ENCODE measurements at regions not wholly inside any gene's neighbourhood (a gene's known extent, or its start where the extent isn't known, plus 50 kb on each side); places are given as distances from the start of the nearest gene placed in this dataset.
"Not testable (repeated sequence)": the region's sequence is repeated elsewhere in the genome, so short reads cannot be mapped to it uniquely, and the experiment has no call there.

DNA sequence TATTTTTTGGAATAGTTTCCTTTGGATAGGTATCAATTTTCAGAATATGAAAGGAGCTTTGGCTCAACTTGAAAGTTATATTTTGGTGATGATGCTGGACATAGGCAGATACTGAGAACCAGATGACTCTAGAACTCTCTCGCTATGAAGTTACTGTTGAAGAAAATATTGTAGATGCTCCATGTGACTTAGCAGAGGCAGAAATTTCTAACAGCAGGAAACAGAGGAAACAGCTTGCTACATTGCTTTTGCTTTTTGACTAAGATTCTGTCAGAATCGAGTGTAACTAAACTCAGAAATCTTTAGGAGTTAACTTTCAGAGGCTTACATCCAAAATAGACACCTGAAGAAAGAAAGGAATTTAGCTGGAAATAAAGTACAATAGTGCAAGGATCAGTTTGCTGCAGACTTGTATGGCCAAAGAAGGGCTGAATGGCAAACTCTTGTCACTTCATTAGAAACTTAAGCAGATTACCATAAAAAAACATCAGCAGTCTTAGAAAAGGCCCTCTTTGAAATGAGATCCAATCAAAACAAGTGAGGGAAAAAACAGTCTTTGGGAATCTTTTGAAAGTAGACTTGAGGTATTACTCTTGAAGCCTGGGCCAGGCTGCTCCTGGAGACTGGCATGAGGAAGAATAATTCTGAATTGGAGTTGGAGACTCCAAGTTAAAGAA is 911.8 kb downstream of the FSCB start:
- no peaks in the 10 kb centered on the region for H3K27me3 ChIP-seq (ENCODE audit: control insufficient read depth, insufficient read depth, low read length)
- no peak for DNase-seq
- no peak overlapping the region for H3K4me3 ChIP-seq (ENCODE audit: insufficient read depth, low read depth, low read length)
- no peaks in the 10 kb centered on the region for H3K36me3 ChIP-seq (replicated peaks; ENCODE audit: control insufficient read depth, insufficient read depth, low read length)

- Histone ChIP-seq H3K27me3 (ENCODE audit: control insufficient read depth, insufficient read depth, low read length) (no peaks in the 10 kb centered on the region), H3K4me3 (ENCODE audit: insufficient read depth, low read depth, low read length) (no peak overlapping the region), H3K36me3 (replicated peaks; ENCODE audit: control insufficient read depth, insufficient read depth, low read length) (no peaks in the 10 kb centered on the region)
- no peak for DNase-seq
These were observed 915.3 kb downstream of the FSCB start for GRCh38 chr14:43591776-43592175.

- H3K27me3 ChIP-seq (ENCODE audit: control insufficient read depth, insufficient read depth, low read length): no peaks in the 10 kb centered on the region
- no peak overlapping the region for H3K4me3 ChIP-seq (ENCODE audit: insufficient read depth, low read depth, low read length)
- DNase-seq: no peak
- H3K36me3 ChIP-seq (replicated peaks; ENCODE audit: control insufficient read depth, insufficient read depth, low read length): no peaks in the 10 kb centered on the region
These were observed 919.9 kb downstream of the FSCB start for GRCh38 chr14:43587183-43587582.

DNA sequence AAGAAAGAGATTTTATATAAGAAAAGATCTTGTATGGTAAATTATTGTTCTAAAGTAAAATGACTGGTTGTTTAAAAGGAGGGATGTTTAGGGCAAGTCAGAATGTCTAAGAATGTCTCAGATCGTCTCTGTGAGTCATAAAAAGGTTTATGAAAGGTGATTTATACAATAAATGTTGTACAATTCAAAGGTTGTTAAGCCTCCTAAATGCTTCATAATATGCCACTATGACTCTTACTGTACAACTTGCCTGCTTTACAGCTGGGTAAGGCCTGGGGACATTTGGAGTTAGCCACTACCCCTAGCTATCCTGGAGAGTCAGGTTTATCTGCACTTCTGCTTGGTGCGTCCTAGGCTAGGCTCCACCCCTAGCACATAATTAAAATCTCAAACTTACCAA is 927.4 kb downstream of the FSCB start:
- Histone ChIP-seq H3K4me3 (ENCODE audit: insufficient read depth, low read depth, low read length) (no peak overlapping the region), H3K27me3 (ENCODE audit: control insufficient read depth, insufficient read depth, low read length) (no peaks in the 10 kb centered on the region)

GRCh38 chr14:43568022-43568421 is 939.1 kb downstream of the FSCB start:
- Histone ChIP-seq H3K4me3 (ENCODE audit: insufficient read depth, low read depth, low read length) (no peak overlapping the region), H3K27me3 (ENCODE audit: control insufficient read depth, insufficient read depth, low read length) (no peaks in the 10 kb centered on the region), H3K36me3 (replicated peaks; ENCODE audit: control insufficient read depth, insufficient read depth, low read length) (no peaks in the 10 kb centered on the region)
- no peak for DNase-seq

More for the DNA sequence above, 927.4 kb downstream of the FSCB start:
- no peak for DNase-seq
- no peaks in the 10 kb centered on the region for H3K36me3 ChIP-seq (replicated peaks; ENCODE audit: control insufficient read depth, insufficient read depth, low read length)

DNA sequence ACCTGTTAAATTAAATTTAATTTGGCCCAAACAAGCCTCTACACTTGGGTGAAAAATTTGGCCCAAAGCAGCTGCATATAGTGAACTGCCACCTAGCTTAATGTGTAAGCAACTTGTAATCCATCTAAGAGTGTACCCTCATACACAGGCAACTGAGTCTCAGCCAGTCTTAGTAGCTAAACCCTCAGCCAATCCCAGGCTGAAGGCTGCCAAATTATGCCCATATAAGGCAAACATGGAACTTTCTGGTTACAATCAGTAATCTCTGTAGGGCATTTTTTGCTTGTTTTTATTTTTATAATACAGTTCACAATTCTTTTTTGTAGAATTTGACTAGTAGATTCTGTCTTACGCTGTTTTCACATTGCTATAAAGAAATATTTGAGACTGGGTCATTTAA is 958.7 kb downstream of the FSCB start:
- no peaks in the 10 kb centered on the region for H3K36me3 ChIP-seq (replicated peaks; ENCODE audit: control insufficient read depth, insufficient read depth, low read length)
- DNase-seq: no peak
- no peaks in the 10 kb centered on the region for H3K27me3 ChIP-seq (ENCODE audit: control insufficient read depth, insufficient read depth, low read length)
- no peak overlapping the region for H3K4me3 ChIP-seq (ENCODE audit: insufficient read depth, low read depth, low read length)

- not testable (repeated sequence) for H3K4me3 ChIP-seq (ENCODE audit: insufficient read depth, low read depth, low read length); DNase-seq; H3K27me3 ChIP-seq (ENCODE audit: control insufficient read depth, insufficient read depth, low read length); H3K36me3 ChIP-seq (replicated peaks; ENCODE audit: control insufficient read depth, insufficient read depth, low read length)
These were observed 959.5 kb downstream of the FSCB start for GRCh38 chr14:43547596-43547995.

DNA sequence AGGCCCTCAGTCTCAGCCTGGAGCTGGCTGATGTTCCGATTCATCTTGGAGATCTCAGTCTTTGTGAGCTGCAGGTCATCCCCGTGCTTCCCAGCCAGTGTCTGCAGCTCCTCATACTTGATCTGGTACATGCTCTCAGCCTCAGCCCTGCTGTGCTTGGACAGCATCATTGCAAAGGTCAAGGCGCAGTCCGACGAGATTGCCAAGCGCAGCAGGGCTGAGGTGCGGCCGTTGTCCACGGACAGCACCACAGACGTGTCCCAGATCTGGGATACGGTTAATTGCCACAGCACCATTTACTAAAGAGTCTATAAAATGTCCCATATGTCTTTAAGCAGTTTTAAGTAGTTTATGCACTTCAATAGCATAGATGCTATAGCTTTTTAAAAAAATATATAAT is 965.7 kb downstream of the FSCB start:
- H3K36me3 ChIP-seq (replicated peaks; ENCODE audit: control insufficient read depth, insufficient read depth, low read length): no peaks in the 10 kb centered on the region
- no peaks in the 10 kb centered on the region for H3K27me3 ChIP-seq (ENCODE audit: control insufficient read depth, insufficient read depth, low read length)
- DNase-seq: no peak
- no peak overlapping the region for H3K4me3 ChIP-seq (ENCODE audit: insufficient read depth, low read depth, low read length)

DNA sequence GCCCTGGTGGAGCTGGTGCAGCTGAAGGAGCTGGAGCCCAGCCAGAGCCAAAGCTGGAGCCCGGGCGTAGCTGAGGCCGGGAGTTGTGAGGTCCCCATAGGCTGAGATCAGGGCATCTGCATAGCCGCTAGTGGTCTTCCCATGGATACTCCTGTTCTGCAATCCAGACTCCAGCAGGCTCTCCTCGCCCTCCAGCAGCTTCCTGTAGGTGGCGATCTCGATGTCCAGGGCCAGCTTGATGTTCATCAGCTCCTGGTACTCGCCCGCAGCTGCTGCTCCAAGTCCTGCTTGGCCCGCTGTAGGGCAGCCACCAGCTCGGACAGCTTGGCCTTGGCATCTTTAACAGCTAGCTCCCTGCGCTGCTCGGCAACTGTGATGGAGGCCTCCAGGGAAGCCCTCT is 966.1 kb downstream of the FSCB start:
- Histone ChIP-seq H3K27me3 (ENCODE audit: control insufficient read depth, insufficient read depth, low read length) (no peaks in the 10 kb centered on the region), H3K36me3 (replicated peaks; ENCODE audit: control insufficient read depth, insufficient read depth, low read length) (no peaks in the 10 kb centered on the region), H3K4me3 (ENCODE audit: insufficient read depth, low read depth, low read length) (no peak overlapping the region)
- peak; percentile 30 for DNase-seq

GRCh38 chr14:43539210-43539609 is 967.9 kb downstream of the FSCB start:
- Histone ChIP-seq H3K4me3 (ENCODE audit: insufficient read depth, low read depth, low read length) (no peak overlapping the region), H3K27me3 (ENCODE audit: control insufficient read depth, insufficient read depth, low read length) (no peaks in the 10 kb centered on the region), H3K36me3 (replicated peaks; ENCODE audit: control insufficient read depth, insufficient read depth, low read length) (no peaks in the 10 kb centered on the region)
- DNase-seq: peak; percentile 28

GRCh38 chr14:43535231-43535838 is 971.7 kb downstream of the FSCB start:
- no peaks in the 10 kb centered on the region for H3K36me3 ChIP-seq (replicated peaks; ENCODE audit: control insufficient read depth, insufficient read depth, low read length)
- no peak overlapping the region for H3K4me3 ChIP-seq (ENCODE audit: insufficient read depth, low read depth, low read length)
- no peaks in the 10 kb centered on the region for H3K27me3 ChIP-seq (ENCODE audit: control insufficient read depth, insufficient read depth, low read length)
- no peak for DNase-seq

DNA sequence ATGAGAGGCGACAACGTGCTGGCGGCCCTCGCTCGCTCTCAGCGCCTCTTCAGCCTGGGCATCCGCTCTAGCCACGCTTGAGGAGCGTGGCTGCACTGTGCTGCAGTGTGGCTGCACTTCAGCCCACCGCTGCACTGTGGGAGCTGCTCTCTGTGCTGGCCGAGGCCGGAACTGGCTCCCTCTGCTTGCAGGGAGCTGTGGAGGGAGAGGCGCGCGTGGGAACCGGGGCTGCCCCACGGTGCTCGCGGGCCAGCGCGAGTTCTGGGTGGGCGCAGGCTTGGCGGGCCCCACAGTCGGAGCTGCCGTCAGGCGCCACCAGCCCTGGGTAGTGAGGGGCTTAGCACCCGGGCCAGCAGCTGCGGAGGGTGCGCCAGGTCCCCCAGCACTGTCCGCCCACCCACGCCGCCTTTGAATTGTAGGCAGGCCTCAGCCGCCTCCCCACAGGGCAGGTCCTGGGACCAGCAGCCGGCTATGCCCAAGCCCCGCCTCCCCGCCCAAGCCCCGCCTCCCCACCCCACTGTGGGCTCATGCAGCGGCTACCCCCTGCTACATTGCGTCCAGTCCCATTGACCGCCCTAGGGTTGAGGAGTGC is 974.2 kb downstream of the FSCB start:
- DNase-seq: no peak
- no peaks in the 10 kb centered on the region for H3K27me3 ChIP-seq (ENCODE audit: control insufficient read depth, insufficient read depth, low read length)
- no peak overlapping the region for H3K4me3 ChIP-seq (ENCODE audit: insufficient read depth, low read depth, low read length)
- no peaks in the 10 kb centered on the region for H3K36me3 ChIP-seq (replicated peaks; ENCODE audit: control insufficient read depth, insufficient read depth, low read length)

DNA sequence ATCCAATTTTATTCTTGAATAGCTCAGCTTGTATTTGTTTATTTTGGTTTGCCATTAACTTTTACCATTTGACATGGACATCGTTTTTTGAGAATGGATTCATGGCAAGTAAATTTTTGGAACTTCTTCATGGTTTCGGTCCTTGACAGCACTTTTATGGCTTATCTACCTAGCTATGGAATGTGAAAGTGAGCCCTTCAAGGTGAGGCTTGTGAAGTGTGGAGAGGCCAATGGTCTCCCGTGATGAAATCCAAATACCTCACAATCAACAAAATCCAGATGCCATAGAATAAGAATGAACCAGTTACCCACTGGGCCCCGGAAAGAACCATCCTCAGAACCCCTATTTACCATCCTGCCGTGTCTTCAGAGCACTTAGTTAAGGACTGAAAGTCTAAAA is 978.8 kb downstream of the FSCB start:
- Histone ChIP-seq H3K27me3 (ENCODE audit: control insufficient read depth, insufficient read depth, low read length) (no peaks in the 10 kb centered on the region), H3K4me3 (ENCODE audit: insufficient read depth, low read depth, low read length) (no peak overlapping the region), H3K36me3 (replicated peaks; ENCODE audit: control insufficient read depth, insufficient read depth, low read length) (no peaks in the 10 kb centered on the region)
- DNase-seq: no peak

DNA sequence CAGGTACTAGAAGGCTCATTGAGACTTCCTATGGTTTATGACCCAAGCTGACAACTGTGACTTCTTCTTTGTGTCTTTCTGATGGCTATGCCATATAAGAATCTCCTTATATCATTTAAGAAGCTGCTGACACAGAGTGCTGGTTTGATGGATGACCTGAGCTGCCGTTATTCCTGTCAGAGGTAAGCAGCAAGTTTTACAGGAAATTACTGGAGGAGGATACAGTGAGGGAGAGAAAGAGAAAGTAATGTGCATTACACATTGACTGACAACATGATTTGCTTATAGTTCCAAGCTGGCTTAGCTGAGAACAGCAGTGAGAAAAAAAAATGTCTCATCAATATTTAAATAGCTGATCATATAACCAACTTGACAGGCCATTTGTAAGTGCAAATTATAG is 981.4 kb downstream of the FSCB start:
- H3K27me3 ChIP-seq (ENCODE audit: control insufficient read depth, insufficient read depth, low read length): no peaks in the 10 kb centered on the region
- no peaks in the 10 kb centered on the region for H3K36me3 ChIP-seq (replicated peaks; ENCODE audit: control insufficient read depth, insufficient read depth, low read length)
- DNase-seq: no peak
- no peak overlapping the region for H3K4me3 ChIP-seq (ENCODE audit: insufficient read depth, low read depth, low read length)

DNA sequence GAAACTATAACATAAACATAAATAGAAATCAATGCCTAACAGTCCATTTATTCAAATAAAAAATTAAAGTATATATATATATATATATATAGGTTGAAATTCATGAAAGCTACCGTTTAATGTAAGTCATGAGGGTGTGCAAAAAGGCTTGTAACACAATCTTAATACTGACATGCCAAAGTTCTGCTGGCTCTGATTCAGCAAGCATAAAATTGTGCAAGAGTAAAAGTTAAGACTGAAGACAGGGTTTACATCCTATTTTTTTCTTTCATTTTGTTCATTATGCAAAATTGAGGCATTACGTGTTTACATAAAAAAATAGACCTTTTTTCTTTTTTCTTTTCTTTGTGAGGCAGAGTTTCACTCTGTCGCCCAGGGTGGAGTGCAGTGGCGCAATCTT is 984.2 kb downstream of the FSCB start:
- no peak overlapping the region for H3K4me3 ChIP-seq (ENCODE audit: insufficient read depth, low read depth, low read length)
- DNase-seq: no peak
- no peaks in the 10 kb centered on the region for H3K27me3 ChIP-seq (ENCODE audit: control insufficient read depth, insufficient read depth, low read length)
- no peaks in the 10 kb centered on the region for H3K36me3 ChIP-seq (replicated peaks; ENCODE audit: control insufficient read depth, insufficient read depth, low read length)

All from H7 (cell line).